HG03571 (cell line): ENCODE measurements at regions not wholly inside any gene's neighbourhood (a gene's known extent, or its start where the extent isn't known, plus 50 kb on each side); places are given as distances from the start of the nearest gene placed in this dataset.

Experiments
- ATAC-seq: cut with Tn5 transposase; IDR thresholded peaks from one replicate; pipeline ENCODE4 v1.9.1; 2021; ENCODE audit not compliant: unreplicated experiment

GRCh38 chr4:35725131-35725530 lies 519.2 kb downstream of the ARAP2 start:
- ATAC-seq: no peak

- no peak for ATAC-seq
These were observed 513.9 kb downstream of the ARAP2 start for GRCh38 chr4:35730414-35730813.

GRCh38 chr4:35734381-35735098 lies 509.8 kb downstream of the ARAP2 start:
- ATAC-seq: peak; percentile 80

- no peak for ATAC-seq
These were observed 505.0 kb downstream of the ARAP2 start for GRCh38 chr4:35739308-35739707.

- no peak for ATAC-seq
These were observed 490.3 kb downstream of the ARAP2 start for GRCh38 chr4:35754047-35754446.

GRCh38 chr4:35757836-35758235 lies 486.5 kb downstream of the ARAP2 start:
- no peak for ATAC-seq

GRCh38 chr4:35760807-35761206 lies 483.5 kb downstream of the ARAP2 start:
- ATAC-seq: no peak

GRCh38 chr4:35771571-35771970 lies 472.7 kb downstream of the ARAP2 start:
- ATAC-seq: no peak

GRCh38 chr4:35772291-35772690 lies 472.0 kb downstream of the ARAP2 start:
- no peak for ATAC-seq

GRCh38 chr4:35789899-35790574 lies 454.3 kb downstream of the ARAP2 start:
- no peak for ATAC-seq

- ATAC-seq: no peak
These were observed 451.1 kb downstream of the ARAP2 start for GRCh38 chr4:35793045-35793722.

- no peak for ATAC-seq
These were observed 450.5 kb downstream of the ARAP2 start for GRCh38 chr4:35793766-35794165.

- no peak for ATAC-seq
These were observed 443.6 kb downstream of the ARAP2 start for GRCh38 chr4:35800669-35801068.

GRCh38 chr4:35802644-35803043 lies 441.7 kb downstream of the ARAP2 start:
- ATAC-seq: no peak

- ATAC-seq: no peak
These were observed 425.8 kb downstream of the ARAP2 start for GRCh38 chr4:35818520-35818919.

GRCh38 chr4:35820003-35820402 lies 424.3 kb downstream of the ARAP2 start:
- no peak for ATAC-seq

GRCh38 chr4:35824231-35824630 lies 420.1 kb downstream of the ARAP2 start:
- no peak for ATAC-seq

GRCh38 chr4:35835893-35836292 lies 408.4 kb downstream of the ARAP2 start:
- no peak for ATAC-seq

- ATAC-seq: no peak
These were observed 407.7 kb downstream of the ARAP2 start for GRCh38 chr4:35836596-35836995.

- ATAC-seq: no peak
These were observed 377.3 kb downstream of the ARAP2 start for GRCh38 chr4:35867057-35867456.

GRCh38 chr4:35872273-35872672 lies 372.0 kb downstream of the ARAP2 start:
- no peak for ATAC-seq

GRCh38 chr4:35879479-35879878 lies 364.8 kb downstream of the ARAP2 start:
- ATAC-seq: no peak
